ENCODE measurements at regions not wholly inside any gene's neighbourhood (a gene's known extent, or its start where the extent isn't known, plus 50 kb on each side); places are given as distances from the start of the nearest gene placed in this dataset.

GRCh38 chr4:14831416-14831815 lies 170.9 kb upstream of the CPEB2 start:
- DNase-seq: no peak

GRCh38 chr4:14833053-14833452 lies 169.2 kb upstream of the CPEB2 start:
- no peak for DNase-seq

DNA sequence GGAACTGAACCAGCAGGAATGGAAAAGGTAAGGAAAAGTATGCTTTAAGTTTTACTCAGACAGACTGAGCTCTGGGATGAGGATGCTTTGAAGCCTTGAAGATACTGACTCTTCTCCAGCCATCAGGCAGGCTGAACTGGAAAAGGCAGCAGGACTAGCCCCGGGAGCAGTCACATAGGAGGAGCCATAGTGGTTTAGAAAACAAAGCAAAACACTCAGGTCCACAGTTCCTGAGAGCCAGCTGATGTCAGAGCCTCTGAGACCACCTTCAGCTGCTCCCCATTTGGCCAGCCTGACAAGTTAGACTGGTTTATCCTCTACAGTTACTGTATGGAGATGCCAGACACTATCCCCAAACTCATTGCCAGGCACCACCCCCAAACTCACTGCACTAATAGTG lies 167.9 kb upstream of the CPEB2 start:
- no peak for DNase-seq

GRCh38 chr4:14835288-14835687 lies 167.0 kb upstream of the CPEB2 start:
- DNase-seq: no peak

DNA sequence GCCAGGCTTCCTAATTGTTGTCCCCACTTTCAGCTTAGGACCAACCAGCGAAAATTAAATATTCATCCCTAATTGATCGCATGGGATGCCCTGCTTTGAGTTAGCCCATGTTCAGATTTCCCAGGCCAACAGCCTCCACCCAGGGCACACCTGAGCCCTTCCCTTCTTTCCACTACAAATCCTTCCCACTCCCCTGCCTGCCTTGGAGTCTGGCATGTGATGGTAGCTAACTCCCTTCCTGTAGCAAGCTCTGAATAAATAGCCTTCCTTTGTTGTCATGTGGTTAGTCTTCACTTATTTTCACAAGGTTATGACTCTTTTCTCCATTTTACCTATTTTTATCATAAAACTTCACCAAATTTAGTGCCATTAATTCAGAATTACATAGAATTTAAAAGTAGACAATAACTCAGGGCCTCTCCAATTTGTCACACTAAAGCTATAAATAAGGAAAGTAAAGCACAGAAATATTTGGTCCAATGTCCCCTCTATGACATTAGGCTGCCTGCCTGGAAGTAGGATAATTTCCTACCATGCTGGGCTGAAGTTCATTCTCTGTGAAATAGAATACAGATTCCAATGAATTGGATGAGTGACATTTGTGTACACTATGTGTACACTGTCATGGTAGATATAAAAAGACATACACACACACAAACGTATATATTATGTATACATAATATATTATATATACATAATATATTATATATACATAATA lies 166.4 kb upstream of the CPEB2 start:
- DNase-seq: no peak

DNA sequence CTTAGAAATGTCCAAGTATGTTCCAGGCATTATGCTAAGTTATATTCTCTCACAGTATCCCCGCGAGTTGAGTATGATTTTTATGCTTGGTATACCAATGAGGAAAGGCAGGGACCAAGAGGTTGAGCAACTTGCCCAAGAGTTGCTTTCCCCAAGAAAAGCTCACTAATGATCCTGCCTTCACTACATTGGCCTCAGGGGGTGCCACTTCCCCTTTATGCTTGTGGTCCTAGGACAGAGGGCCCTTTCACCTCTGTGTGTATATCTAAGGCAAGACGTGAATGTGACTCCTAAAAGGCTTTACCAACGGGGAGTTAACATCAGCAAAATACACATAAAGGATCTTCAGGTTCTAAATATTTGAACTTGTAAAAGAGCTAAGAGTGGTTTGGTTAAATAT lies 164.4 kb upstream of the CPEB2 start:
- DNase-seq: no peak

DNA sequence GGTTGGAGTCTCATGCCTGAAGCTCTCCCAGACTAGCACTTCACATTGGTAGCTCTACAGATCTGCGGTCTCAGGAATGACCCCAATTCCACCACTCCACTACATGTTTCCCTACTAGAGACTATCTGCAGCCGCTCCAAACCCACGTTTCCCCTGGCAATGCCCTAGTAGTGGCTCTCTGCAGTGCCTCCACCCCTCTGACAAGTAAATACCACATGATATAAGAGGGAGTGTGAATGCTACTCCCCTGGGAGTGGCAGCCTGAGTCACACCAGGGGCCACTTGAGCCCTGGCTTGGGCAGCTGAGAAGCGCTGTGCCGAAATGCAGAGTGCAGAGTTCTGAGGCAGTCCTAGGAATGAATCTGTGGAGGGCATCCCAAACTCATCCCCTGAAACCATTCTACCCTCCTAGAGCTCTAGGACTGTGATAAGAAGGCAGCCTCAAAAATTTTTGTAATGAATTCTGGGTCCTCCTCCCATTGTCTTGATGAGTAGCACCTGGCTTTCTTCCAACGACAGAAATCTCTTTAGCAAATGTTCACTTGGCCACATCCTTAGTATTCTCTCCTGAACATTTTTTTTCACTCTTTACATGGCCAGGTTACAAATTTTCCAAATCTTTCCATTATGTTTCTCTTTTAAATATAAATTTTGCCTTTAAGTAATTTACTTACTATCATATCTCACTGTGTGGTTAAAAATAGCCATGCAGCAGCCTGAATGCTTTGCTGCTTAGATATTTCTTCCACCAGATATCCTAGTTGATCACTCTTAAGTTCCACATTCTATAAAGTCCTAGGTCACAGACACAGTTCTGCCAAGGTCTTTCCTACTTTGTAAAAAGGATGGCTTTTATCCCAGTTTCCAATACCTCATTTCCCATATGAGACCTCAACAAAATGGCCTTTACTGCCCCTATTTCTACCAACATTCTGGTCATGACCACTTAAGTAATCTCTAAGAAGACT lies 160.2 kb upstream of the CPEB2 start:
- no peak for DNase-seq

DNA sequence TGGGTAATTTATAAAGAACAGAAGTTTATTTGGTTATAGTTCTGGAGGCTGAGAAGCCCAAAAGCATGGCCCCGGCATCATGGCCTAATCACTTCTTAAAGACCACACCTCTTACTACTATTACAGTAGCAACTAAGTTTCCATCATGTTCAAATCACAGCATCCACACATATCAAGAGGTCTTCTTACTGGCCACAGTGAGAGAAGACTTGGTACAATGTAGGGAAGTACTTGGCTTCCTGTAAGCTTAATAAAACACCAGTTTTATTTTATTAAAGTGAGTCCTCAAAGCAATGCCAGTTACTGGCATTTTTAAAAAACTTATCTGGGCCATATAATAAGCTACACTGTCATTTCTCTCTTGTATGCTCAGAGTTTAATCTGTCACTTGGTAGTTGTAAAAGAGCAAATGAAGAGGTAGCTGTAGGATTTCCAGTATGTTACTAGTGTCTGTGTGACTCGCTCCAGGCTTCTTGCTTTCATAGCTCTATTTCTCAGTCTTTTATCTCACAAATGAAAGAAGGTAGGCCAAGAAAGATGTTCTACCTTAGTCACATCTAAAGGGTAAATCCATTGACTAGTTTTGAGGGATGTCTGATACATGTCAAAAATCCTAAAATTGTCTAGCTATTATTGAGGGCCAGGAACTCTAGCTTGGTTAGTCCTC lies 159.2 kb upstream of the CPEB2 start:
- DNase-seq: no peak

DNA sequence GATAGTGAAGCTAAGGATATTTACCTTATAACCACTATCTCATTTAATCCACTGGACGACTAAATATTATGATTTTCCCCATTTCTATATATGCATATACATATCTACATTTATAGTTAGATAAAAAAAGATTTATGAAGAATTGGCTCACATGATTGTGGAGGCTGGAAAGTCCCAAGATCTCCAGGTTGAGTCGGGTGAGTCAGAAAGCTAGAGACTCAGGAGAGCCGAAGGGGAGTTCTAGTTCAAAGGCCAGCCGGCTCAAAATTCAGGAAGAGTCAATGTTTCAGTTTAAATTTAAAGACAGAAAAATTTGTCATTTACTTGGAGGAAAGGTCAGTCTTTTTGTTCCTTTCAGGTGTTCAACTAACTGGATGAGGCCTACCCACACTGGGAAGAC lies 158.2 kb upstream of the CPEB2 start:
- DNase-seq: no peak

DNA sequence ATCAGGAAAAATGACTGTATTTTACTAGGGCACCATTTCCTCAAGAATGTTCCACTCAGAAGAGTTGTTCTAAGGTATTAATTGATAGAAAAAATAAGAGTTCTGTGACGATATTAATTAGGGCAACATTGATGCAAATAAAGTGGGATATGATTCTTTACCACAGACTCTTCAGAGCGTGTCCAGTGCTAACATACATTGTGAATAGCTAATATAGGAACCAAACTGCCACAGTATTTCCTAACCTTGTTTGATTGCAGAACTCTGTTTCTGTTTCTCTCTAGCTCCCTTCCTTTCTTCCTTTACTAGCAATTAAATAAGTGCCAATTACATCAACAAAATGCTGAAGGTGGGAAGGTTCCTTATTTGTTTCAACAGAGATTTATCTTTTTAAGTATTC lies 154.1 kb upstream of the CPEB2 start:
- DNase-seq: no peak

DNA sequence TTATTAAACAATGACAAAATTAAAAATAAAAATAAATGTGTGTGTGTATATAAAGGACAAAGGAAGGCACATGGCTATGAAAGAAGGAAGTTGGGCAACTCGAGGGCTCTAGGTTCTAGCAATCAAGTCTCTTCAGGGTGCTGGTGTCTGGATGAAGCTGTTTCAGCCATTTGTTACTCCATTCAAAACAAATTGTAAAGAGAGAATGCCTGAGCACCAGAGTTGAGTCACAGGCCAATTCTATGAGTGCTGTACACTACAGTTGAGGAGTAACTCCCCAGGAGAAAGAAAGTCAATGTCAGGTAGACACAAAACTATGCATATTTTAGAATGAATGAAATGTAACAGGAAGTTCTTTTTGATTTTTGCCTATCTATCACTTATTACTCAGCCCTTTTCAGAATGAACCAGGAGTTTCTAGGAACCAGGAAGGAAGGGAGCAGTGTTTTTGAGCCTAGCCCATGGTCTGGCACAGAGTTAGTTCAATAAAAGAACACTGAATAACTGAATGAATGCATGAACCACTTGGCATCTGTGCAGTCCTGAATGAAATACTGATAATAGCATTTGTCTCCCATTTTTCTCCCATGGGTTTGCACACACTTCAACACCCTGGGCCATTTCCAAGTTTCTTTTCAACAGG lies 151.7 kb upstream of the CPEB2 start:
- DNase-seq: no peak

DNA sequence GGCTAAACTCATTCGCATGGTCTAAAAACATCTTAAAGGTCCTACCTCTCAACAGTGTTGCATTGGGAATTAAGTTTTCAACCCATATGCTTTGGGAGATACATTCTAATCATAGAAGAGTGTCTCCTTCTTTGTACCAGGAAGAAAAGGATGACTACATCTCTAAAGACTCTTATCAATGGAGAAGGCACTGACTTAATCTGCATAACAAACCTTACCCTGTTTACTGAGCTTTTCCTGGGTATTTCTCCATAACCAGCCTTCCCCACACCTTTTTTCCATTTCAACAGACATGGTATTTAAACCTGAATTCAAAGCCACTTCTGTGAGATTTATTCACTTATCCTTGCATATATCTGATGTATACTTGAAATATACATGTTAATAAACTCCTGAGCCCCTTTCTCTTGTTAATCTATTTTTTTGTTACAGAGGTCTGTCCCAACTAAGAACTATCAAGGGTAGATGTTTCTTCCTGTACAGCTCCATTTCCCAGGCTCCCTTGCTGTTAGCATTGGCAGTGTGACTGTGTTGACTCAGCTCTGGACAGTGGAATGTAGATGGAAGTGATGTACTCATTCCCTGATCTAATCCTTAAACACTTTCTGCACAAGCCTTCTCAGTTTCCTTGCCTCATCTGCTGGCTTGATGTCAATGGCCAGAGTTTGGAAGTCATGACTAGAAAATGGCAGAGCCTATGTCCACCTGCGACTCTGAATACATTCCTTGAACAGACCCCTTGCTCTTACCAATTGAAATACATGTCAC lies 148.9 kb upstream of the CPEB2 start:
- no peak for DNase-seq

DNA sequence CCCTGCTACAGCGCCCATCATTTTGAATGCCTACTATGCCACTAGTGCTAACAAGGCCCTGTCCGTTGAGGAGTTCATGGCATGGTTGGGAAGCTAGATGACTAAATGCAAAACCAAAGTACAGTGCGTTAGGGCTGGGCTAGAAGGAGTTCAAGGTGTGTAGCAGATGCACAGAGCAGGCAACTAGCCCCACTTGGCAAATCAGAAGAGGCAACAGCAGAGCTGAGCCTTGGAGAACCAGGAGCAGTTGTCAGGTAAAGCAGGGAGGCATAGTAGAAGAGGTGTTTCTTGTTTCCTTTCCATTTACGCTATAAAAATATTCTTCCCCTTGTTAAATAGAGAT lies 146.6 kb upstream of the CPEB2 start:
- DNase-seq: no peak

DNA sequence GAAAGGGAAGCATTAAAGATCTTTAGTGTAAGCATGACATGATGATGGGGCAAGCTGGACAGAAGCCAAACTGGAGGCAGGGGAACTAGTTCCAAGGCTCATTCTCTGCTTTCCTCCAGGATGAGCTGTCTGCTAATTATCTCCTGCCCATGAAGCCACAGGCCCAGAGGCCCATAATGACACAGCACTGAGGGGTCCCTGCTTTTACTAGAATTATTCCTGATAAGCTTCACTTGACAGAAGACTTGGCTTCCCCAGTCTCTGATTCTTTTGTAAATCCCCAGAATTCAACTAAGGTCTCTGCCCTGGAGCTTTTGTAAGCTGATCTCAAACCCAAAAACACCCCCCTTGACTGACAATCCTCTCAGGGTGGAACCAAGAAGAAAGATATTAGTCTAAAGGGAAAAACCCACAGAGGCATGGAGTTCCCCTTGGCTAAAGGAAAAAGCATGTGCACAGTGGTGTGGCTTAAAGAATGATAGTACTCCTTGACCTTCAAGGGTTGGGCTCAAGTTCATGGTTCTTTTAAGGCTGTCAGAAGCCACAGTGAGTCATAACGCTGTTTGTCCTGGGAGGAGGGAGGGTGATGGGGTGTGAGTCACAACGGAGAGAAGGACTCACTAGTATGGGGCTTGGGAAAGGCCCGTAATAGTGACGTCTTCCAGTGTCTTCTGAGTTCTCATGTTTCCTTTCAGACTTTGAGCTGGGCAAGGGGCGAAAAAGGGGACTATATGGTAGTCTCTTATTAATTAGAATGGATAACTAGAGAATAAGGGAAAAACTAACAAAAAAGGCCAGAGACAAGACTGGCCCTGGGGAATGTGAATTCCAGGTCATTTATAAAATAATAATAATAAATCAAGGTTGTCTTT lies 146.0 kb upstream of the CPEB2 start:
- DNase-seq: no peak

- DNase-seq: no peak
Measured at GRCh38 chr4:14856934-14857235, 145.4 kb upstream of the CPEB2 start.

DNA sequence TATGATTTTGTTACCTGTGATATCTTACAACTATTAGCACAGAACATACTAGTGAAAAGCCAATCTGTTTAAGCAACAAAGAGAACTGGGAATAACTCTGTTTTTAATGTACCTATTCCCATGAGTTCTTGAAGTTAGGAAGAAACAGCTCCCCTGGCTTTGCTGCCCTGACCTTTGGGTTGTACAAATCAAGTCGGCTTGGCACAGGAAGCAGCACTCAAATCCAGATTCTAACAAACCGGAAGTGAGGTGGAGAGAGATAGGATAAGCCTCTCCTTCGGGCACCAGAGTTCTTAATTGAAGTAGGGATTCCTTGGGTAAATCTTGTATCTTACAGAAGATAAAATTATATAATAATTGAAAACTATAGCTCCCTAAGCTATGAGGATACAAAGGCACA lies 144.8 kb upstream of the CPEB2 start:
- no peak for DNase-seq

GRCh38 chr4:14857981-14858380 lies 144.3 kb upstream of the CPEB2 start:
- DNase-seq: no peak

- no peak for DNase-seq
Measured at GRCh38 chr4:14862891-14863290, 139.4 kb upstream of the CPEB2 start.

- DNase-seq: no peak
Measured at GRCh38 chr4:14863418-14864364, 138.6 kb upstream of the CPEB2 start.

- DNase-seq: no peak
Measured at GRCh38 chr4:14864365-14865030, 137.8 kb upstream of the CPEB2 start.

Measured in left hindlimb (tissue), 1 donor.